ENCODE measurements at regions not wholly inside any gene's neighbourhood (a gene's known extent, or its start where the extent isn't known, plus 50 kb on each side); places are given as distances from the start of the nearest gene placed in this dataset.

GRCh38 chr3:68378631-68379030 is 553.7 kb downstream of the TAFA4 start:
- DNase-seq (ENCODE audit: low read depth), result no peak
- no peak overlapping the region for H3K4me3 ChIP-seq (ENCODE audit: low read depth, low read length)
- no peak for TF ChIP-seq CTCF (conservative IDR thresholded peaks at IDR 0.05; ENCODE audit: low read depth, low read length)

GRCh38 chr3:68373727-68374126 is 558.6 kb downstream of the TAFA4 start:
- H3K4me3 ChIP-seq (ENCODE audit: low read depth, low read length), result no peak overlapping the region
- no peak for DNase-seq (ENCODE audit: low read depth)
- TF ChIP-seq CTCF (conservative IDR thresholded peaks at IDR 0.05; ENCODE audit: low read depth, low read length), result no peak

DNA sequence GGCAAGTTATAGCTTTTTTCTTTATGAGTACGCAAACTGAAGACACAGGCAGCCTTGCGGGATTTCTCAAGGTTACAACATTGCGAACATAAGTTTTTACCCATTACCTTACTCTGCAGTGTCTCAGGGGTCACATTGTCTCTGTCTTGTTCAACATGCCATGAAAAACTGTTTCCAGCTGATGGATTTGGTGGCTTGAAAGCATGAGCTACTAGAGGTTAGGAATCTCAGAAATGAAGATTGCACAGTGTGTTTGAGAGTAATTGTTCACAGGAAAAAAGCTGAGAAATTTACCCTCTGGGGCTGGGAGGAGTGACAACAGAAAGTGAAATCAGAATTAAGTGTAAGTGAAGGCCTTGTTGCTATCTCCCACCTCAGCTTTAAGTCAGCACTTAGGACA is 568.6 kb downstream of the TAFA4 start:
- no peak overlapping the region for H3K4me3 ChIP-seq (ENCODE audit: low read depth, low read length)
- no peak for TF ChIP-seq CTCF (conservative IDR thresholded peaks at IDR 0.05; ENCODE audit: low read depth, low read length)
- DNase-seq (ENCODE audit: low read depth), result no peak

DNA sequence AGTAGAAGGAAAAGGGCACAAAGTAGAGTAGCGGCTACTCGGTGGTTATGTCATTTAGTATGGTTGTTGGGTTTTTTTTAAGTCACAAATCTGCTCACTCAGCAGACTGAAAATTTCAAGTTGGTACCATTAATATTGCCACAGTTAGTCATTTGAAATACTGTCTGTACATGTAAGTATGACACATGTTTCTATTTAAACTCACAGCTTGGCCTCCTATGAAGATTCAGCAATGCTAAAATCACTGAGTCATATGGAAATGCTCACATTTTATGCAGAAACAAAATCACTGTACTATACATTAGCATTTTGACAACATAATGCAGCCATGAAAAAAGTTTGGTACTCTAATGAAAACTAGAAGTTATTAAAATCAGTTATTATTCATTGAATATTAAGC is 571.9 kb downstream of the TAFA4 start:
- DNase-seq (ENCODE audit: low read depth), result no peak
- no peak for TF ChIP-seq CTCF (conservative IDR thresholded peaks at IDR 0.05; ENCODE audit: low read depth, low read length)
- H3K4me3 ChIP-seq (ENCODE audit: low read depth, low read length), result no peak overlapping the region

- DNase-seq (ENCODE audit: low read depth), result no peak
- TF ChIP-seq CTCF (conservative IDR thresholded peaks at IDR 0.05; ENCODE audit: low read depth, low read length), result no peak
- H3K4me3 ChIP-seq (ENCODE audit: low read depth, low read length), result no peak overlapping the region
These were observed 586.6 kb downstream of the TAFA4 start for GRCh38 chr3:68345781-68346180.

GRCh38 chr3:68342426-68342825 is 589.9 kb downstream of the TAFA4 start:
- no peak for DNase-seq (ENCODE audit: low read depth)
- no peak for TF ChIP-seq CTCF (conservative IDR thresholded peaks at IDR 0.05; ENCODE audit: low read depth, low read length)
- no peak overlapping the region for H3K4me3 ChIP-seq (ENCODE audit: low read depth, low read length)

DNA sequence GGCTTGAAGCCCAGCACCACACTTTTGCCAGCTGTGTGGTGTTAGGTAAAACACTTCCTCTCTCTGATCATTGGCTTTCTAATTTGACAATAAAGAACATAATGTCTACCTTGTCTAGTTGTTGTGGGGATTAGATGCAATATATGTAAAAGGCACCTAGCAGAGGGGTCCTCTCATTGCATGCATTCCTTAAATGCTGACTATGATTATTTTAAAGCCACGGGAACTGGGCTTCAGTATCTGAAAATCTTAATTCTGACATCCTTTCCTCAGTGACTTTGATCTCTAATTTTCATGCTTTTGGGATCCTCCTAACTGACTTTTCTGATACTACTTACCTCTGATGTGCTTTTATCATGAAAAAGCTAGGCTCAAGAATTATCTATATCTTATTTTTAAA is 596.3 kb downstream of the TAFA4 start:
- no peak for DNase-seq (ENCODE audit: low read depth)
- no peak for TF ChIP-seq CTCF (conservative IDR thresholded peaks at IDR 0.05; ENCODE audit: low read depth, low read length)
- no peak overlapping the region for H3K4me3 ChIP-seq (ENCODE audit: low read depth, low read length)

Measured in choroid plexus epithelial cell (primary cell).